ENCODE measurements at regions not wholly inside any gene's neighbourhood (a gene's known extent, or its start where the extent isn't known, plus 50 kb on each side); places are given as distances from the start of the nearest gene placed in this dataset.
"Not testable (repeated sequence)": the region's sequence is repeated elsewhere in the genome, so short reads cannot be mapped to it uniquely, and the experiment has no call there.

DNA sequence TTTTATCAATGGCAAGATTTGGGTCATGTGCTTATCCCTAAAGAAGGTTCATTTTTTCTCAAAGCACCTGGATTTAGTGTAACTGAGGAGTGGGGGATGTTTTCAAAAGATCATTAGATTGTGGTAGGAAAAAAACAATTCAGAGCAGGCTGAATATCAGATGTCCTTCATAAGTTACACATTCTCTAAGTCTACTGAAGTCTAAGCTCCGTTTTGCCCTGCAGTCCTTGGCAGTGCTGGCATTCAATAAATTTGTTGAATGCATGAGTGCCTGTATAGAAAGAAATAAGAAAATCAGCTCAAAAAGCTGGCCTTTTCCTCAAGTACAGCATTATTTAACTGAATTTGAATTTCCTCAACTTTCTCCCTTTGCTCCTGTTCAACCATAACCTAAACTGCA is 819.0 kb upstream of the GRM7 start:
- H3K36me3 ChIP-seq, result no peaks in the 10 kb centered on the region

DNA sequence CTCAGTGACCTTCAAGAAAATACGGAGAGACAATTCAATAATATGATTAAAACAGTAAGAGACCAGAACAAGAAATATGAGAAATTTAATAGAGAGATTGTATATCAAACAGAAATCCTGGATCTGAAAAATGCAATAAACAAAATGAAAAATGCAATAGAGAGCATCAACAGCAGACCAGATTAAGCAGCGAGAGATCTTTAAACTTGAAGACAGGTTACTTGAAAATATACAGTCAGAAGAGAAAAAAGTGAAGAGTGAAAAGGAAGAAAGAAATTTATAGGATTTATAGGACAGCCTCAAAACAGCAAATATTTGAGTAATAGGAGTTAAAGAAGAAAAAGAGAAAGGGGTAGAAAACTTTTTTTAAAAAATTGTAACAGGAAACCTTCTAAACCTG is 813.9 kb upstream of the GRM7 start:
- Histone ChIP-seq H3K9me3 (ENCODE audit: severe bottlenecking) (peaks cover 13% of the 10 kb centered on the region), H3K4me3 (ENCODE audit: low read depth, low read length) (no peak overlapping the region), H3K36me3 (no peaks in the 10 kb centered on the region), H3K27ac (no peak overlapping the region), H3K27me3 (ENCODE audit: insufficient read depth, low read depth, severe bottlenecking) (peaks cover 11% of the 10 kb centered on the region)
- TF ChIP-seq, protein P1, sequence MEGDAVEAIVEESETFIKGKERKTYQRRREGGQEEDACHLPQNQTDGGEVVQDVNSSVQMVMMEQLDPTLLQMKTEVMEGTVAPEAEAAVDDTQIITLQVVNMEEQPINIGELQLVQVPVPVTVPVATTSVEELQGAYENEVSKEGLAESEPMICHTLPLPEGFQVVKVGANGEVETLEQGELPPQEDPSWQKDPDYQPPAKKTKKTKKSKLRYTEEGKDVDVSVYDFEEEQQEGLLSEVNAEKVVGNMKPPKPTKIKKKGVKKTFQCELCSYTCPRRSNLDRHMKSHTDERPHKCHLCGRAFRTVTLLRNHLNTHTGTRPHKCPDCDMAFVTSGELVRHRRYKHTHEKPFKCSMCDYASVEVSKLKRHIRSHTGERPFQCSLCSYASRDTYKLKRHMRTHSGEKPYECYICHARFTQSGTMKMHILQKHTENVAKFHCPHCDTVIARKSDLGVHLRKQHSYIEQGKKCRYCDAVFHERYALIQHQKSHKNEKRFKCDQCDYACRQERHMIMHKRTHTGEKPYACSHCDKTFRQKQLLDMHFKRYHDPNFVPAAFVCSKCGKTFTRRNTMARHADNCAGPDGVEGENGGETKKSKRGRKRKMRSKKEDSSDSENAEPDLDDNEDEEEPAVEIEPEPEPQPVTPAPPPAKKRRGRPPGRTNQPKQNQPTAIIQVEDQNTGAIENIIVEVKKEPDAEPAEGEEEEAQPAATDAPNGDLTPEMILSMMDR (IDR thresholded peaks at IDR 0.05; ENCODE audit: low read depth, low read length), result no peak
- no peak for DNase-seq

More for the DNA sequence above, 819.0 kb upstream of the GRM7 start:
- H3K27me3 ChIP-seq (ENCODE audit: insufficient read depth, low read depth, severe bottlenecking), result peaks cover 11% of the 10 kb centered on the region
- no peak overlapping the region for H3K27ac ChIP-seq
- DNase-seq, result no peak
- TF ChIP-seq, protein P1 (IDR thresholded peaks at IDR 0.05; ENCODE audit: low read depth, low read length), result no peak
- no peak overlapping the region for H3K4me3 ChIP-seq (ENCODE audit: low read depth, low read length)
- peaks cover 4% of the 10 kb centered on the region for H3K9me3 ChIP-seq (ENCODE audit: severe bottlenecking)

DNA sequence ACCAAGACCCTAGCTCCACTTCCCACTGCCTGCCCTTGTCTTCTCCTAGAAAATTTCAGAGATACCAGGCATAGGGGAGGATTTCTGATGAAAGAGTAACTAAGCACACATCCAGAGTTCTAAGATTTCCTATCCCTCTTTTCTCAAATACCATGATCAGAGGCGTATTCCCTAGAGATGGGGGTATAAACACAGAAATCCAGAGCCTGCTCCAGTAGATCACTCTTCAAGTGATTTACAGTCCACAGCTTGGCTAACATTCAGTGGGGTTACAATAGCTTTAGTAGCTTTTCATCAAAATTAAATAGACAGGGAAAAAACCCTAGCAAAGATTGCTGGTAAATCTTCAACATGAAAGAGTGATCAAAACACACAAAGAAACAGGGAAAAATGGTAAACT is 800.7 kb upstream of the GRM7 start:
- no peak overlapping the region for H3K27ac ChIP-seq
- H3K27me3 ChIP-seq (ENCODE audit: insufficient read depth, low read depth, severe bottlenecking), result peaks cover 7% of the 10 kb centered on the region
- TF ChIP-seq, protein P1 (IDR thresholded peaks at IDR 0.05; ENCODE audit: low read depth, low read length), result no peak
- DNase-seq, result no peak
- no peaks in the 10 kb centered on the region for H3K36me3 ChIP-seq
- no peak overlapping the region for H3K4me3 ChIP-seq (ENCODE audit: low read depth, low read length)
- no peaks in the 10 kb centered on the region for H3K9me3 ChIP-seq (ENCODE audit: severe bottlenecking)

DNA sequence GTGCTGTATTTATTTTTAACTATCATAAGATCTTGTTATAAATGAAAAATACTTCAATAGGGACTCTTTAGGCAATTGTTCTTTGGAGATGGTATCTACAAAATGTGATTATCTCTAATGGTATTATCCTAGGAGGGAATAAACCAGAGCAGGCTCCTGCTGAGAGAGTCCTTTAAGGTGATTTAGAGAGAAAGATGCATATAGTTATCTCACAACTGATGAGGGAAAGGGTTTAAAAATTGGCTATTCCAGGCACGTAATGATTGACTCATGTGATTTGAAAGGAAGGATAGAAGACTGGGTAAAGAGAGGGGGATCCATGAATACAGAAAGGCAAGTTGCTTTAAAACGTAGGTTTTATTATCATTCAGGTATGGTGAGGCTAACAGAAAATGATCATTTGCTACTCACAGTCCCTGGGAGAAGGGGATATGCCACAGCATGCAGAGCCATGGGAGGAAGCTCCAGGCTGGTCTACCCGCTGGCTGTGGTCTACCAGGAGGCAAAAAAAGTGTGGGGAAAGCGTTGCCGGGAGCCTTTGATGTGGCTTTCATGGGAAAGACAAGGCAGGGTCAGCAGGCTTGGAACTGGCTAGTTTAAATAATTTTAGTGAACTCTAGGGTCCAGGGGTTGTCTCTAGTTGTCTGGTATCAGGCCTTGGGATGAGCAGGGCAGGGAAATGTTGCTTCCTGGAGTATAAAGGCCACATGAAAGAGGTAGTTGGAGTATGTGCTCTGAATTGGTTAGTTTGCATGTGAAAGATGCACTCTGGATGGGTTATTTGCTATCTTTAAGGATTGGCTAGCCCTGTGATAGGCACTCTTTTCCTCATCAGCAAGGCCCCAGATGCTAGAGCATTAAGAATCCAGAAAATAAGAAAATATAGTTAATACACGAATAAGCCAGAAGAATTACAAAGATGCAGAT is 798.4 kb upstream of the GRM7 start:
- peaks cover 17% of the 10 kb centered on the region for H3K27me3 ChIP-seq (ENCODE audit: insufficient read depth, low read depth, severe bottlenecking)
- no peaks in the 10 kb centered on the region for H3K36me3 ChIP-seq
- TF ChIP-seq, protein P1 (IDR thresholded peaks at IDR 0.05; ENCODE audit: low read depth, low read length), result no peak
- no peak overlapping the region for H3K27ac ChIP-seq
- no peak for DNase-seq
- no peaks in the 10 kb centered on the region for H3K9me3 ChIP-seq (ENCODE audit: severe bottlenecking)
- H3K4me3 ChIP-seq (ENCODE audit: low read depth, low read length), result no peak overlapping the region

DNA sequence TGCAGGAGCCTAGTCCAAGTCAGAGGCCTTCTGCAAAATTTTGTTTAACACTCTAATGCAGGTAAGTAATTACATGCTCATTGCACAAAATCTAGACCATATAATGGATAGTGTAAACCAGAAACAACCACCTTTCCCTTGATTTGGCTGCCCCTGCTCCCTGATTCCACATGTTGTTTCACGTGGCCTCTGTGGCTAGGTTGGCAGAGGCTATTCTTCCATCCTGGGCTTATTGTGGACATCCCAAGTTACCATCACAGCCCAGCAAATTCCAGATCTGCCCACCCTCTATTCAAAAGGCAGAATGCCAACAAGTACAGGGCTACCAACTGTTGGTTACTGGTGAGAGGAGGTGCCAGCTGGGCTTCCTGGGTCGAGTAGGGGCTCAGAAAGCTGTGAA is 794.5 kb upstream of the GRM7 start:
- H3K4me3 ChIP-seq (ENCODE audit: low read depth, low read length), result no peak overlapping the region
- H3K9me3 ChIP-seq (ENCODE audit: severe bottlenecking), result no peaks in the 10 kb centered on the region
- no peaks in the 10 kb centered on the region for H3K36me3 ChIP-seq
- TF ChIP-seq, protein P1 (IDR thresholded peaks at IDR 0.05; ENCODE audit: low read depth, low read length), result no peak
- peaks cover 28% of the 10 kb centered on the region for H3K27me3 ChIP-seq (ENCODE audit: insufficient read depth, low read depth, severe bottlenecking)
- DNase-seq, result no peak
- no peak overlapping the region for H3K27ac ChIP-seq

DNA sequence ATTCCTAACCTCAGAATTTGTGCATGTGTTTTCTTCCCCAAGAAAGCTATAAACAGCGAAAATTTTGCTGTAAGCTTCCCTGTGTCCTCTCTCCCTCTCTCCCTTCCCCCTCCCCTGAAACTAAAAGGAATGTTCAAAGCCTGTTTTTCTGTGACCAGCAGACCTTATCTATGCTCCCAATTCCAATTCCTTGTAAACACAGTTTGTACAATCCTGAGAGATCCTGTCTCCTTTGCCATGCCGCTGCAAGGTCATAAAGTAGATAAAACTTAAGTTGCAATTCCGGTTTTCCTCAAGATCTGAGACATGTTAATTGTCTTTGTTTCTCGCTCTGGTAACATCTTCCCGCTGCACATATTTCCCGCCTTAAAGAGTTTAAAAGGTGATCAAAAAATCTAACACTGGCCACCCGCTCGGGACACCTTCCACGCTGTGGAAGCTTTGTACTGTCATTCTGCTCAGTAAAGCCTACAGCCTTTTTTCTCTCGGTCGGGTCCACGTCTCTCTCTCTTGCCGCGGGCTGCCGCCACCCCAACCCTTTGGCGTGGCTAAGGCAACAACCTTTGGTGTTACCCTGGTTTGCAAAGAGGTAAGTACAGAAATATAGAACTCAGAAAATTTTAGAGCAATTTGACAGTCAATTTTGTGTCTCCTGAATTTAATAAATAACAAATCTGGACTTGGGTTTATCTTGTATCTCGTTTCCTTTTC is 793.9 kb upstream of the GRM7 start:
- not testable (repeated sequence) for H3K36me3 ChIP-seq; H3K9me3 ChIP-seq (ENCODE audit: severe bottlenecking); H3K4me3 ChIP-seq (ENCODE audit: low read depth, low read length); DNase-seq; H3K27ac ChIP-seq
- peaks cover 28% of the 10 kb centered on the region for H3K27me3 ChIP-seq (ENCODE audit: insufficient read depth, low read depth, severe bottlenecking)

Data from WERI-Rb-1 (cell line).